ENCODE measurements at regions not wholly inside any gene's neighbourhood (a gene's known extent, or its start where the extent isn't known, plus 50 kb on each side); places are given as distances from the start of the nearest gene placed in this dataset.
"Not testable (repeated sequence)": the region's sequence is repeated elsewhere in the genome, so short reads cannot be mapped to it uniquely, and the experiment has no call there.

DNA sequence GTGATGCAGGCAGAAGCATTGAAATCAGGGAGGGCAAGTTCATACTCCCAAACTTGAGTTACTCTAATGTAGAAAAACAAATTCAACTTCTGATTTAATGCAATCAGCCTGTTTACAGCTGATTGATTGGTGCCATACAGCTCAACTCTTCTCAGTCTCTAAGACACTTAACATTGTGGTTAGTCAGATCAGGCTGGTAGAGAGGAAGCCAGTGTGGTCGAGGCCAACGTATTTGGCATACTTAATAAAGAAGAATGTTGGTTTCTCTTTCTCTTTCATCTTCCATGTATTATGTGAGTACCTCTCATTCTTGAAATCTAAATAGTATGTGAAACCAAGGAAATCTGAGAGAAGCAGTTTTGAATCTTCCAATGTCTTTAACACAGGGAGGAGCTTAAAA lies 255.0 kb upstream of the SLITRK1 start:
- DNase-seq (ENCODE audit: low spot score), result no peak

GRCh38 chr13:84136582-84136981 lies 254.3 kb upstream of the SLITRK1 start:
- DNase-seq (ENCODE audit: low spot score), result no peak

- DNase-seq (ENCODE audit: low spot score), result no peak
Observed at GRCh38 chr13:84132491-84132890, 250.2 kb upstream of the SLITRK1 start.

DNA sequence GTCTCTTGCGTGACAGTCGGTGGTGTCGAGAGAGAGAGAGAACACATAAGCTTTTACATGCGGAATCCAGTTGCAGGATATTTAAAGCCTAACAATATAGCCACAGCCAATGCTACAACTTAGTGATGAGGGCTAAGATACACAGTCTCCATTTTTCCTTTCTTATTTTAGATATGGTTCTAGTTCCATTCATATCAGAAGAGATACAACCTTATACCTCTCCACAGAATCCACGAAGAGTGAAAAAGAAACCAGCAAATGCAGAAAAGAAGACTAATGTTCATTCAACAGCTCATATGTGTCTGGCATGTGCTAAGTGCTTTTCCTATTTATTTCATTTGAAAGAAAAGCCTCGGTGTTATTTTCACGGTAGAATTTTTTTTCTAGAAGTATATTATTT lies 249.0 kb upstream of the SLITRK1 start:
- DNase-seq (ENCODE audit: low spot score), result no peak

DNA sequence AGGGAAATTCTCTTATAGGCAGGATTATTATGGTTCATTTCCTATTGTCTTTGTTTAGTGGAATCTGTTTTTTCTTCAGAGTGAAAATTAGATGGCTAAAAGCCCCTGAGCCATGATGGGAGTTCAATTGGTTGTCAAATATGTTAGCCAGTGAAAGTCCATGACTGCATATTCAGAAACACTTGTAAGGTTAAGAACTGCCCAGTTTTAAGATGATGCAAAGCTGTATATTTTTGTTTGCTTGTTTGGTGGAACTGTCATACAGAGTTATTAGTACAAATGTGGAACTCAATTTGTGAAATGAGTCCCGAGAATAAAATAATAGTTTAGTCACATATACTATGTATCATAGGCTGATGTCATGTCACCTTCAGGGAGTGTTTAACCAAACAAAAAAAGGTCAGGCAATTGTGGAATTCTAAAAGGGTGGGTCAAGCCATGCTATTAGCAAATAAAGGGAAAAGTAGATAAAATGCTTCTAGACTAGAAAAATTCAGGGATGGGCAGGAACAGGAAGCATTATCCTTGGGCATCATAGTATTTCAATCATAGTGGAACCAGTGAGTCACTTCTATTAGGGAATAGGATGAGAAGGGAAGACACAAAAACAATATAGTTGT lies 248.3 kb upstream of the SLITRK1 start:
- DNase-seq (ENCODE audit: low spot score), result no peak

DNA sequence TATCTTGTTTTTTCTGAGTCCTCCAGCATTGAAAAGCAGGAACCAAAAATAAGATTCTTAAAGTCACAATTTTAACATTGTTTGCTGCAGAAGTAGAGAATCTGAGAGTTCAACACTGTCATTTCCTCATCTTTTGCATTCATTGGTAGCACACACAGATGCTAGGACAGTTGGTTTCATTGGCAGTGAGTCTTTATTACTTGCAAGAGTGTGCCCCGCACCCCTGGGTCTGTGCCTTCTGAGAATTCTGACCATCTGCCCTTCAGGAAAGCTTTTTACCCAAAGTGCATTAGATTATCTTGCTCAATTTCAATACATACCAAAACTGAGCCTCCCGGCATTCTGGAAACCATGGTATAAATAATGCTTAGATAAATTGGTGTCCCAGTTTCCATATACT lies 247.7 kb upstream of the SLITRK1 start:
- DNase-seq (ENCODE audit: low spot score), result no peak

GRCh38 chr13:84127597-84128128 lies 245.4 kb upstream of the SLITRK1 start:
- DNase-seq (ENCODE audit: low spot score), result no peak

DNA sequence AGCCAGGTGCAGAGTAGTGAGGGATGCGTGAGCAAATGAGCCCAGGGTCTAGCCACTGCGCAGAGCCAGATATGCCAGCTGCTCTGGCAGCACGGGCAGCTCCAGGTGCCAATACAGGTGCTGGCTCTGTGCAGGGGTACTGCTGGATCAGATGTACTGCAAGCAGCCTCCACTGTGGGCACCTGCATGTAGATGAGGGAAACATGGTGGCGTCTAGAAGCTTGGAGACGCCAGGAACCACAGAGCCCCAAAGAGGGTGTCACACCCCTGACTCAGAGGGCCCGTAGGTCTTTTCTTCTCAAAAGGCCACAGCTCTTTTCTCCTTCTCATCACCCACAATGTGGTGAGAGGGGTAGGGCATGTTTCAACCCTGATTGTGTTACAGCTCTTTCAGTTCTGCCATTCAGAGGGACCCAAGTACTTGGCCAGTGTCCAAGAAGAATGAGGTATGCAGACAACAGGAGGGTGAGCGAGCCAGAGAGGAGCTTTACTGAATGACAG lies 244.4 kb upstream of the SLITRK1 start:
- no peak for DNase-seq (ENCODE audit: low spot score)

GRCh38 chr13:84121456-84121855 lies 239.2 kb upstream of the SLITRK1 start:
- peak; percentile 7 for DNase-seq (ENCODE audit: low spot score)

DNA sequence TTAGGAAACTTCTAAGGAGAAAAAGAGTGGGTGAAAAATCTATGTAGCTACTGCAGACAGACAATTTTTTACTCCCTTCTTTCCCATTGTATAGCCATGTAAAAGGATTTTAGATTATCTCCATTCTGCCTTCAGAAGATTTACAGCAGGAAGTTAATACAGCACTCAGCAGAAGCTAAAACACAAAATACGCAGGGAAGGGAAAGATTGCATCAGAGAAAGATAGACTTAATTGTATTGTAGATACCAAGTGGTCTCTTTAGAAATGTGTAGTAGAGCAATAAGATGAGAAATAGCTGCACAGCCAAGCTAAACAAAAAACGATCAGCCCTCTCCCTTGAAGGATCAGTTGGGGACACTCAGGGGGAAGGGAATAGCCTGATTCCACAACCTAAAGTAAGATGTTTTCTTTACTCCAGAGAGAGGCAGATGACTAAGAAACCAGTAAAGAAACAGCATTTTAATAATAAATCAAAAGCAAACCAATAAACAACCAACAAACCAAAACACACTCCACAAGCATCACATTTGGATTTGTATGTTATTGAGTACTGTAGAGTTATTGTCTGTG lies 236.7 kb upstream of the SLITRK1 start:
- DNase-seq (ENCODE audit: low spot score), result no peak

DNA sequence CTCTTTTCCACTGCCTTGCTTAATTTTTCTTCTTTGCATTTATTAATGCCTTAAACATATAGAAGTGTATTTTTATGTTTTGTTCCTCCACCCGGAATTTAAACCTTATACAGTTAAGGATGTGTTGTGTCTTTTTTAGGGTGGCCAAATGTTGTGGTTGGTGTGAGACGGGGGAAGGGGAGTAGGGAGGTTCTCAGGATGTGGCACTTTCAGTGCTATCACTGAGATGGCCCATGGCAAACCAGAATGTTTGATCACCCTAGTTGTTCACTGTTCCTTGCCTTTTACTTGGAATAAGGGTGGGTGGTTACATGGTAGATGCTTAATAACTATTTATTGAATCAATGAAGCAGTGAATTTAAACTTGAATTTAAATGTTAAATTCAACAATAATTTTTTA lies 216.0 kb upstream of the SLITRK1 start:
- DNase-seq (ENCODE audit: low spot score), result no peak

- DNase-seq (ENCODE audit: low spot score), result no peak
Observed at GRCh38 chr13:84097148-84097547, 214.9 kb upstream of the SLITRK1 start.

DNA sequence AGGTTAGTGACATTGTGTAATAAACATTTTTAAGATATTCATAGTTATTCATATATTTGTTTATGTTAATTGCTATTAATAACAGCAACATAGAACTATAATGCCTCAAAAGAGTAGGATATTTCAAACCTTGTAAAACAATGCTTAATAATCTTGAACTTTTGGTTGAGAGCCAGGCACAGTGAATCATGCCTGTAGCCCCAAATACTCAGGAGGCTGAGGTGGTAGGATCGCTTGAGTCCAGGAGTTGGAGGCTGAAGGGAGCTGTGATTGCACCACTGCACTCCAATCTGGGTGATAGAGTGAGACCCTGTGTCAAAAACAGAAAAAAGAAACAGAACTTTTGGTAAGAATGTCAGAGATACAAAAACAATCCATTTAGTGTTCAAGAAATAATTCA lies 213.9 kb upstream of the SLITRK1 start:
- no peak for DNase-seq (ENCODE audit: low spot score)

- DNase-seq (ENCODE audit: low spot score), result no peak
Observed at GRCh38 chr13:84088996-84089395, 206.7 kb upstream of the SLITRK1 start.

- DNase-seq (ENCODE audit: low spot score), result no peak
Observed at GRCh38 chr13:84086847-84087162, 204.5 kb upstream of the SLITRK1 start.

DNA sequence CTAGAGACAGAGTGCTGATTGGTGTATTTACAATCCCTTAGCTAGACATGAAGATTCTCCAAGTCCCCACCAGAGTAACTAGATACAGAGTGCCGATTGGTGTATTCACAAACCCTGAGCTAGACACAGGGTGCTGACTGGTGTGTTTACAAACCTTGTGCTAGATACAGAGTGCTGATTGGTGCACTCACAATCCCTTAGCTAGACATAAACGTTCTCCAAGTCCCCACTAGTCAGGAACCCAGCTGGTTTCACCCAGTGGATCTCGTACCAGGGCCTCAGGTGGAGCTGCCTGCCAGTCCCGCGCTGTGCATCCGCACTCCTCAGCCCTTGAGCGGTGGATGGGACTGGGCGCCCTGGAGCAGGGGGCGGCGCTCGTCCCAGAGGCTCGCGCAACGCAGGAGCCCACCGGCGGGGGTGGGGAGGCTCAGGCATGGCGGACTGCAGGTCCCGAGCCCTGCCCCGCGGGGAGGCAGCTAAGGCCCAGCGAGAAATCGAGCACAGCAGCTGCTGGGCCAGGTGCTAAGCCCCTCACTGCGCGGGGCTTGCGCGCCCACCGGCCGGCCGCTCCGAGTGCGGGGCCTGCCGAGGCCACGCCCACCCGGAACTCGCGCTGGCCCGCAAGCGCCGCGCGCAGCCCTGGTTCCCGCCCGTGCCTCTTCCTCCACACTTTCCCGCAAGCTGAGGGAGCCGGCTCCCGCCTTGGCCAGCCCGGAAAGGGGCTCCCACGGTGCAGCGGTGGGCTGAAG lies 204.0 kb upstream of the SLITRK1 start:
- DNase-seq (ENCODE audit: low spot score), result not testable (repeated sequence)

DNA sequence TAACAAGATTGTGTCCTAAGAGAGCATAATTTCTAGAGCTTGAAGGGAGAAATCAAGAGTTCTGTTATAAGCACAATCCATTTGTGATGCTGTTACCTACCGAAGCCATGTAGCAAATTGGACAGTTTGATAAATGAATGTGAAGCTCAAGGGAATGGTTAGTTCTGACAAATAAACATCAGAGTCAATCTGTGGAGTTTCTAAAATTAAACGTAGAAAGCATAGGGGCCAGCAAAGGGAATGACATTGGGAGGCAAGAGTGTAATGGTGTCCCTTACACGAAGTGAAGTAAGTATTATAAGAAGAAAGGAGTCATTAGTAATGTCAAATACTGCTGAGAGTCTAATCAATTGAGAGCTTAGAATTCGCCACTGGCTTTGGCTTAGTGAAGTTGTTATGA lies 200.2 kb upstream of the SLITRK1 start:
- DNase-seq (ENCODE audit: low spot score), result no peak

GRCh38 chr13:84080748-84081530 lies 198.7 kb upstream of the SLITRK1 start:
- DNase-seq (ENCODE audit: low spot score), result no peak

GRCh38 chr13:84077271-84077670 lies 195.0 kb upstream of the SLITRK1 start:
- DNase-seq (ENCODE audit: low spot score), result no peak

DNA sequence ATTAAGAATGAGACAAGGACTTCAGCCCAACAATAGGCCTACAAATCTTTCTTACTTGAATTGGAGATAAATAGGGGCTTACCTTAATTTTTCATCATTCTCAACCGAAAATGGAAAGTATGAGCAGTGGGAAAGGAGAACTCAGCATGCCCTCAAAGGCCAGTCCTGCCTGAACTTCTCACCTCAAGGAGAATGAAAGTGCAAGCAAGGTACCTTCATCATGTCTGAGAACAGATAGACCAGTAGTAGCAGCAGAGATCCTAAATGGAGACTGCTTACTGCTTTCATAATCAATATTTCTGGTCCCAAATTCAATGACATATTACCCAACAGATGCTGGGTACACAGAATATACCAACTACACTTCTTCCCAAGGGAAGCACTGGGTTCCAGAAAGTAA lies 194.0 kb upstream of the SLITRK1 start:
- no peak for DNase-seq (ENCODE audit: low spot score)

DNA sequence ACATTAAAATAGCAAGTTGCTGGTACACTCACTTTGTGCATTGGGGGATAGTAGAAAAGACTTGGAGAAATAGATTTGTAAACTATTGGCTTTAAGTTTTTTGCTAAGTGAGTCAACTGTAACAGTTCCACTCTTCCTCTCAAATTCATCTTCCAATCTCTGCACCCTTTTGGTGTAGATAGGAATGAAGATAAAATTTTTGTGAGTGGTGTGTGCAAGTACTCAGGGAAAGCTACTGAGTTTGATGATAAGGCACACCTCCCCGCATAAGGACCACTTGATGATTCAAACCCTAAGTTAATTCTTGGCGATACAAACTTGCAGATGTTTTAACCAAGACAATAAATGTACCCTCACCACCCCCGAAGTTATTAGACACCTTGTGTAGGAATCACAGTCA lies 168.3 kb upstream of the SLITRK1 start:
- DNase-seq (ENCODE audit: low spot score), result no peak

- no peak for DNase-seq (ENCODE audit: low spot score)
Observed at GRCh38 chr13:84049443-84050219, 167.4 kb upstream of the SLITRK1 start.
